AG04450 (cell line): ENCODE measurements at regions not wholly inside any gene's neighbourhood (a gene's known extent, or its start where the extent isn't known, plus 50 kb on each side); places are given as distances from the start of the nearest gene placed in this dataset.
"Not testable (repeated sequence)": the region's sequence is repeated elsewhere in the genome, so short reads cannot be mapped to it uniquely, and the experiment has no call there.

Source experiments
- CTCF ChIA-PET: fragments of 300-600, 350-600 bp; formaldehyde crosslinking; extraction: SDS; loops from one replicate; lab custom pipeline; 2022; ENCODE audit warnings: antibody characterized with exemption, inconsistent platforms; lab: Charles Lee
- POLR2A ChIA-PET: fragments of 350-600 bp; formaldehyde crosslinking; extraction: SDS; loops from one replicate; lab custom pipeline; 2021; ENCODE audit warnings: antibody characterized with exemption, inconsistent platforms; lab: Yijun Ruan, JAX
- DNase-seq: peaks from one replicate; pipeline ENCODE4 v3.0.0-alpha.2; 2011; ENCODE audit warnings: low read depth, low spot score
- H3K27ac ChIP-seq: one replicate; pipeline ENCODE4 v1.5.1; 2012; ENCODE audit warnings: low read depth, low read length, control low read depth
- H3K27me3 ChIP-seq: one replicate; pipeline ENCODE4 v1.6.0; 2012; ENCODE audit warnings: low read length; ENCODE audit not compliant: control insufficient read depth, insufficient read depth
- H3K4me3 ChIP-seq: 2 replicates; pipeline ENCODE4 v1.5.1; 2011; ENCODE audit warnings: mild to moderate bottlenecking, low read depth, low read length, control low read depth
- H3K9me3 ChIP-seq: 2 replicates; pipeline ENCODE4 v1.5.1; 2012; ENCODE audit warnings: low read length; ENCODE audit not compliant: control insufficient read depth, insufficient read depth
- CTCF ChIP-seq: IDR thresholded peaks from 2 replicates; pipeline ENCODE4 v1.5.1; 2011; ENCODE audit warnings: low read depth, low read length, control low read depth, inconsistent platforms

- CTCF ChIA-PET: no interaction called here
- Histone ChIP-seq H3K27ac (no peak overlapping the region), H3K27me3 (peaks cover 4% of the 10 kb centered on the region), H3K9me3 (no peaks in the 10 kb centered on the region; the same call in 1 of the 2 replicates), H3K4me3 (no peak overlapping the region)
- POLR2A ChIA-PET: no interaction called here
- TF ChIP-seq CTCF: no peak
- DNase-seq: no peak
Observed at GRCh38 chr3:39651993-39652739, 157.2 kb upstream of the MYRIP start.

DNA sequence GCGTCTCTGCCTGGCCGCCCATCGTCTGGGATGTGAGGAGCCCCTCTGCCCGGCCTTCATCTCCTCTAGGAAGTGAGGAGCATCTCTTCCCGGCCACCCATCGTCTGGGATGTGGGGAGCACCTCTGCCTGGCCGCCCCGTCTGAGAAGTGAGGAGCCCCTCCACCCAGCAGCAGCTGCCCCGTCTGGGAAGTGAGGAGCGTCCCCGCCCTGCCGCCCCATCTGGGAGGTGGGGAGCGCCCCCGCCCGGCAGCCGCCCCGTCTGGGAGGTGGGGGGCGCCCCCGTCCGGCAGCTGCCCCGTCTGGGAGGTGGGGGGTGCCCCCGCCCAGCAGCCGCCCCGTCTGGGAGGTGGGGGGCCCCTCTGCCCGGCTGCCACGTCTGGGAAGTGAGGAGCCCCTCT is 153.7 kb upstream of the MYRIP start:
- H3K9me3 ChIP-seq, POLR2A ChIA-PET, H3K4me3 ChIP-seq, DNase-seq, H3K27ac ChIP-seq, CTCF ChIA-PET, H3K27me3 ChIP-seq: not testable (repeated sequence)

DNA sequence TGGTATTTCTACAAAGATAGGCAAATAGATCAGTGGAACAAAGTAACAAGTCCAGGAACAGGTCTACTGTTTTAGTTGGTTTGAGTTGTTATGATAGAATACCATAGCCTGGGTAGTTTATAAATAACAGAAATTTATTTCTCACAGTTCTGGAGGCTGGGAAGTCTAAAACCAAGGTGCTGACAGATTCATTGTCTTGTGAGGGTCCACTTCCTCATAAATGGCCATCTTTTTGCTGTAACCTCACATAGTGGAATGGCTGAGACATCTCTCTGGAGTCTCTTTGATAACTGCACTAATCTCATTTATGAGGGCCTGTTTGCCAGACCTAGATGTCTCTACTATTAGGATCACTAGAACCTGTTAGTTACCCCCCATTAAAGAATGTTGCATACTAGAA is 152.3 kb upstream of the MYRIP start:
- no peak for TF ChIP-seq CTCF
- Histone ChIP-seq H3K27ac (no peak overlapping the region), H3K9me3 (no peaks in the 10 kb centered on the region), H3K27me3 (peaks cover 2% of the 10 kb centered on the region), H3K4me3 (no peak overlapping the region)
- POLR2A ChIA-PET: no interaction called here
- CTCF ChIA-PET: no interaction called here
- no peak for DNase-seq

GRCh38 chr3:39657775-39658174 is 151.6 kb upstream of the MYRIP start:
- ChIA-PET POLR2A (no interaction called here), CTCF (no interaction called here)
- DNase-seq: no peak
- Histone ChIP-seq H3K27me3 (peaks cover 2% of the 10 kb centered on the region), H3K4me3 (no peak overlapping the region), H3K27ac (no peak overlapping the region), H3K9me3 (no peaks in the 10 kb centered on the region)
- TF ChIP-seq CTCF: no peak

GRCh38 chr3:39664931-39665330 is 144.5 kb upstream of the MYRIP start:
- Histone ChIP-seq H3K27ac (no peak overlapping the region), H3K4me3 (no peak overlapping the region), H3K9me3 (no peaks in the 10 kb centered on the region), H3K27me3 (no peaks in the 10 kb centered on the region)
- ChIA-PET CTCF (interaction anchor here (1.2 kb wide), 1 partner anchor 16 kb away, joined by 3 read pairs; no protein-coding TSS in a partner anchor), POLR2A (no interaction called here)
- DNase-seq: no peak
- no peak for TF ChIP-seq CTCF
